ENCODE measurements at regions not wholly inside any gene's neighbourhood (a gene's known extent, or its start where the extent isn't known, plus 50 kb on each side); places are given as distances from the start of the nearest gene placed in this dataset.

GRCh38 chr2:48851161-48851560, 95.6 kb upstream of the LHCGR start:
- DNase-seq = no peak

- no peak for DNase-seq
Observed at GRCh38 chr2:48849770-48850169, 94.2 kb upstream of the LHCGR start.

- no peak for DNase-seq
Observed at GRCh38 chr2:48845684-48846083, 90.2 kb upstream of the LHCGR start.

GRCh38 chr2:48844417-48845155, 89.1 kb upstream of the LHCGR start:
- DNase-seq = no peak

GRCh38 chr2:48841126-48841525, 85.6 kb upstream of the LHCGR start:
- no peak for DNase-seq

- no peak for DNase-seq
Observed at GRCh38 chr2:48838029-48838428, 82.5 kb upstream of the LHCGR start.

GRCh38 chr2:48829569-48829968, 74.0 kb upstream of the LHCGR start:
- DNase-seq = no peak

GRCh38 chr2:48829036-48829435, 73.5 kb upstream of the LHCGR start:
- DNase-seq = no peak

GRCh38 chr2:48826986-48827385, 71.5 kb upstream of the LHCGR start:
- no peak for DNase-seq

GRCh38 chr2:48824116-48824515, 68.6 kb upstream of the LHCGR start:
- DNase-seq = no peak

GRCh38 chr2:48819206-48819735, 63.7 kb upstream of the LHCGR start:
- DNase-seq = no peak

GRCh38 chr2:48817355-48817754, 61.8 kb upstream of the LHCGR start:
- no peak for DNase-seq

- no peak for DNase-seq
Observed at GRCh38 chr2:48812416-48812815, 56.9 kb upstream of the LHCGR start.

- DNase-seq = no peak
Observed at GRCh38 chr2:48808311-48808710, 52.8 kb upstream of the LHCGR start.
